ENCODE measurements at regions not wholly inside any gene's neighbourhood (a gene's known extent, or its start where the extent isn't known, plus 50 kb on each side); places are given as distances from the start of the nearest gene placed in this dataset.

DNA sequence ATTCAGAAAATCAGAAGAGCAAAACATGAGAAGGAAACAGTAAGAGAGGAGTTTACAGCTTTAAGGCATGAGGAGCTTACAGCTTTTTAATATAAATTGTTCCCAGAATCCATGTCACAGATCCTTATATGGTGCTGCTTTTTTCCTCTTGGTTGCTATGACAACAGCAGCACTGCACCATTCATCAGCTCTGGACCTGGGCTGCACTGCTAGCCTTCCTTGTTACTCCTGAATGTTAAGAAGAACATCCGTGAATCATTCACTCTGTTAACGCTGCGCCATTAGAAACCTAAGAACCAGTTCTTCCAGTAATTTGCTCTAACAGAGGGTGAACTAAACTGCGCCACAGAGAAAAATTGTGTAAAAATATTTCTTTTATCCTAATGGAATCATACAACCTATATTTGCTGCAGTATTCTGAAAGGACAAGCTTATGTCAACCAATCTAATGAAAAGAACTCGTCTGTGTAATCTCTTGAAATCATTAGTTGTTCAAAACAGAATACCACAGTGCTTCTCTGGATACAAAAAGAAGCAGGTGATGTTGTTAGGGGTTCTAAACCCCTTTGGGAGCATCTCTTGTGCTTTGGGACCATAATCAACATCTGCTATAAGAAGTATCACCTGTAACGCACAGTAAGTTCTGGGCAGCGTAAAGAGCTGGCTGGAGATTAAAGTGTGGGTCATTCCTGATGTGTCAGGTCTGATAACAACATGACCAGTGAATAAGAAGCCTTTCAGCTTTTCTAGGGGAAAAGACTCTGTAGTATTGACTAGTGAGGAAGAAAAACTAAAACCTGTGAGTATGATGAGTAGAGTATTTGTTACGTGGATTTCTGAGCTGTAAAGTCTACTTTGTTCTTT is 151.2 kb downstream of the TANC2 start:
- TF ChIP-seq, protein P1, sequence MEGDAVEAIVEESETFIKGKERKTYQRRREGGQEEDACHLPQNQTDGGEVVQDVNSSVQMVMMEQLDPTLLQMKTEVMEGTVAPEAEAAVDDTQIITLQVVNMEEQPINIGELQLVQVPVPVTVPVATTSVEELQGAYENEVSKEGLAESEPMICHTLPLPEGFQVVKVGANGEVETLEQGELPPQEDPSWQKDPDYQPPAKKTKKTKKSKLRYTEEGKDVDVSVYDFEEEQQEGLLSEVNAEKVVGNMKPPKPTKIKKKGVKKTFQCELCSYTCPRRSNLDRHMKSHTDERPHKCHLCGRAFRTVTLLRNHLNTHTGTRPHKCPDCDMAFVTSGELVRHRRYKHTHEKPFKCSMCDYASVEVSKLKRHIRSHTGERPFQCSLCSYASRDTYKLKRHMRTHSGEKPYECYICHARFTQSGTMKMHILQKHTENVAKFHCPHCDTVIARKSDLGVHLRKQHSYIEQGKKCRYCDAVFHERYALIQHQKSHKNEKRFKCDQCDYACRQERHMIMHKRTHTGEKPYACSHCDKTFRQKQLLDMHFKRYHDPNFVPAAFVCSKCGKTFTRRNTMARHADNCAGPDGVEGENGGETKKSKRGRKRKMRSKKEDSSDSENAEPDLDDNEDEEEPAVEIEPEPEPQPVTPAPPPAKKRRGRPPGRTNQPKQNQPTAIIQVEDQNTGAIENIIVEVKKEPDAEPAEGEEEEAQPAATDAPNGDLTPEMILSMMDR (IDR thresholded peaks at IDR 0.05; ENCODE audit: insufficient read depth, low read length, poor library complexity, severe bottlenecking) = no peak
- no peak for TF ChIP-seq EZH2phosphoT487 (conservative IDR thresholded peaks at IDR 0.05; ENCODE audit: low read length)
